CD14-positive monocyte (primary cell): ENCODE measurements at regions not wholly inside any gene's neighbourhood (a gene's known extent, or its start where the extent isn't known, plus 50 kb on each side); places are given as distances from the start of the nearest gene placed in this dataset.

ENCODE experiments used
- DNase-seq, 3 donors: peaks; one replicate each; pipeline ENCODE4 v3.0.0-alpha.2; 2011 to 2022
- H2AFZ ChIP-seq: 2 replicates; pipeline ENCODE4 v1.6.0; 2012; ENCODE audit warnings: mild to moderate bottlenecking, low read depth, low read length, inconsistent platforms; ENCODE audit not compliant: insufficient read depth, poor library complexity, severe bottlenecking
- H3K27ac ChIP-seq, 2 donors: 1 replicate in 1 of 2; 2 replicates in 1 of 2; pipeline ENCODE4 v1.5.1; 2012 to 2013; ENCODE audit warnings: low read length in 2 of 2, control low read depth in 1 of 2, inconsistent platforms in 1 of 2, low read depth in 1 of 2, mild to moderate bottlenecking in 1 of 2
- H3K27me3 ChIP-seq, 2 donors: one replicate each; pipeline versions ENCODE4 v1.6.0 to v1.6.1; 2011 to 2013; ENCODE audit warnings: low read length in 2 of 2; ENCODE audit not compliant: control insufficient read depth in 2 of 2, insufficient read depth in 2 of 2
- H3K36me3 ChIP-seq, 2 donors: replicated peaks in 1 of 2; 1 replicate in 1 of 2; 2 replicates in 1 of 2; pipeline versions ENCODE4 v1.5.1 to v1.6.1; 2012 to 2013; ENCODE audit warnings: low read length in 2 of 2, control low read depth in 1 of 2, inconsistent platforms in 1 of 2, mild to moderate bottlenecking in 1 of 2; ENCODE audit not compliant: insufficient read depth in 2 of 2, control insufficient read depth in 1 of 2
- H3K4me1 ChIP-seq, 2 donors: 1 replicate in 1 of 2; 2 replicates in 1 of 2; pipeline versions ENCODE4 v1.5.1 to v1.6.1; 2012 to 2013; ENCODE audit warnings: low read length in 2 of 2, control low read depth in 1 of 2, inconsistent platforms in 1 of 2, mild to moderate bottlenecking in 1 of 2, moderate library complexity in 1 of 2; ENCODE audit not compliant: insufficient read depth in 2 of 2, control insufficient read depth in 1 of 2
- H3K4me2 ChIP-seq: replicated peaks from 2 replicates; pipeline ENCODE3; 2012; ENCODE audit warnings: low read length, moderate library complexity, mild to moderate bottlenecking; ENCODE audit not compliant: poor library complexity, severe bottlenecking; ENCODE audit errors: extremely low read depth
- H3K4me3 ChIP-seq, 3 experiments: fragments of 200-600 bp in 1 of 3; sonication (generic) in 1 of 3; replicated peaks in 1 of 3; 1 replicate in 2 of 3; 2 replicates in 1 of 3; pipeline ENCODE4 v1.5.1; 2011 to 2013; ENCODE audit warnings: low read length in 3 of 3, mild to moderate bottlenecking in 3 of 3, control low read depth in 2 of 3, low read depth in 2 of 3, inconsistent platforms in 1 of 3, moderate library complexity in 1 of 3
- H3K79me2 ChIP-seq: 2 replicates; pipeline ENCODE4 v1.6.0; 2012; ENCODE audit warnings: mild to moderate bottlenecking, control low read depth, inconsistent platforms, low read length, moderate library complexity; ENCODE audit not compliant: insufficient read depth
- H3K9ac ChIP-seq: 2 replicates; pipeline ENCODE4 v1.6.0; 2017; ENCODE audit warnings: low read length, mild to moderate bottlenecking; ENCODE audit not compliant: insufficient read depth, poor library complexity, severe bottlenecking
- H3K9me3 ChIP-seq, 2 donors: replicated peaks in 1 of 2; 1 replicate in 1 of 2; 2 replicates in 1 of 2; pipeline versions ENCODE4 v1.5.1 to v1.6.1; 2012 to 2013; ENCODE audit warnings: low read length in 2 of 2, control low read depth in 1 of 2; ENCODE audit not compliant: control insufficient read depth in 1 of 2, insufficient read depth in 1 of 2
- H4K20me1 ChIP-seq: 2 replicates; pipeline ENCODE4 v1.6.0; 2012; ENCODE audit warnings: mild to moderate bottlenecking, low read length, control low read depth, moderate library complexity; ENCODE audit not compliant: insufficient read depth
- H3K27ac Mint-ChIP-seq, 7 donors: one replicate each; pipeline ENCODE4 v1.8.0; 2020; ENCODE audit warnings: mild to moderate bottlenecking in 7 of 7, mixed read lengths in 7 of 7, moderate library complexity in 6 of 7, inconsistent platforms in 2 of 7
- H3K27me3 Mint-ChIP-seq, 3 donors: one replicate each; pipeline ENCODE4 v1.8.0; 2021 to 2022; ENCODE audit warnings: low read depth in 3 of 3, mild to moderate bottlenecking in 3 of 3, mixed read lengths in 3 of 3, moderate library complexity in 3 of 3, inconsistent platforms in 1 of 3
- H3K36me3 Mint-ChIP-seq, 2 donors: one replicate each; pipeline ENCODE4 v1.8.0; 2020; ENCODE audit warnings: mixed read lengths in 2 of 2, inconsistent platforms in 1 of 2, mild to moderate bottlenecking in 1 of 2
- H3K4me1 Mint-ChIP-seq: one replicate; pipeline ENCODE4 v1.8.0; 2020; ENCODE audit warnings: mild to moderate bottlenecking, mixed read lengths
- H3K4me3 Mint-ChIP-seq, 2 donors: one replicate each; pipeline ENCODE4 v1.8.0; 2020; ENCODE audit warnings: mild to moderate bottlenecking in 2 of 2, mixed read lengths in 2 of 2, moderate library complexity in 1 of 2
- H3K9me3 Mint-ChIP-seq, 7 donors: one replicate each; pipeline ENCODE4 v1.8.0; 2020 to 2022; ENCODE audit warnings: mixed read lengths in 7 of 7, mild to moderate bottlenecking in 6 of 7, moderate library complexity in 6 of 7, inconsistent platforms in 2 of 7
- CTCF ChIP-seq: fragments of 200-600 bp; IDR thresholded peaks from one replicate; pipeline ENCODE4 v1.8.0; 2022; ENCODE audit warnings: antibody characterized with exemption, mild to moderate bottlenecking
- WGBS: methylation state at CpG from one replicate; pipeline ENCODE4 v1.1.5; 2013; ENCODE audit warnings: missing lambda C conversion rate; ENCODE audit not compliant: insufficient coverage; 5-methylcytosine and 5-hydroxymethylcytosine counted together
- intact Hi-C, 2 donors: fragments of 100-400 bp; cut with micrococcal nuclease; formaldehyde crosslinking; loops; one replicate each; pipeline versions ENCODE4 v1.15.0 to v1.15.1; 2023

GRCh38 chr2:133848111-133848649 lies 279.9 kb upstream of the NCKAP5 start:
- Histone ChIP-seq H3K9me3 (no peaks in the 10 kb centered on the region), H3K4me3 (no peak overlapping the region), H3K79me2 (no peaks in the 10 kb centered on the region), H3K4me1 (no peaks in the 10 kb centered on the region), H3K27me3 (no peaks in the 10 kb centered on the region), H2AFZ (no peak overlapping the region), H3K9ac (no peak overlapping the region), H4K20me1 (no peaks in the 10 kb centered on the region), H3K27ac (no peak overlapping the region), H3K36me3 (no peaks in the 10 kb centered on the region), H3K4me2 (no peak overlapping the region)
- Mint-ChIP-seq H3K9me3 (peaks cover 0 to 3% (median 2%) of the 10 kb centered on the region in 7 donors), H3K36me3 (no peaks in the 10 kb centered on the region), H3K4me3 (no peak overlapping the region), H3K4me1 (no peaks in the 10 kb centered on the region), H3K27me3 (peaks cover 2 to 13% (median 6%) of the 10 kb centered on the region in 3 donors), H3K27ac (no peak overlapping the region)
- no peak for DNase-seq
- no peak for TF ChIP-seq CTCF
- intact Hi-C loops, result no loop called here
- 90% methylated on average over 3 of the region's 4 CpGs for WGBS

- no peak for DNase-seq
- H3K4me1 Mint-ChIP-seq, result no peaks in the 10 kb centered on the region
- H3K36me3 Mint-ChIP-seq, result no peaks in the 10 kb centered on the region
- no peak overlapping the region for H3K27ac ChIP-seq
- H3K27ac Mint-ChIP-seq, result no peak overlapping the region
- H3K4me3 ChIP-seq, result no peak overlapping the region
- no peak overlapping the region for H2AFZ ChIP-seq
- H4K20me1 ChIP-seq, result no peaks in the 10 kb centered on the region
- peaks cover 0 to 4% (median 3%) of the 10 kb centered on the region in 7 donors for H3K9me3 Mint-ChIP-seq
- no peak overlapping the region for H3K4me3 Mint-ChIP-seq
- no peaks in the 10 kb centered on the region for H3K27me3 ChIP-seq
- peaks cover 0 to 2% of the 10 kb centered on the region in 2 donors for H3K9me3 ChIP-seq
- H3K4me2 ChIP-seq, result no peak overlapping the region
- H3K4me1 ChIP-seq, result no peaks in the 10 kb centered on the region
- WGBS, result no CpG with 5 or more reads among the region's 1 CpG
- TF ChIP-seq CTCF, result no peak
- H3K79me2 ChIP-seq, result no peaks in the 10 kb centered on the region
- peaks cover 2 to 10% (median 6%) of the 10 kb centered on the region in 3 donors for H3K27me3 Mint-ChIP-seq
- no peaks in the 10 kb centered on the region for H3K36me3 ChIP-seq
- no peak overlapping the region for H3K9ac ChIP-seq
- intact Hi-C loops, result no loop called here
Measured at GRCh38 chr2:133849341-133849740, 281.1 kb upstream of the NCKAP5 start.
